Osteoblast (primary cell): ENCODE measurements at regions not wholly inside any gene's neighbourhood (a gene's known extent, or its start where the extent isn't known, plus 50 kb on each side); places are given as distances from the start of the nearest gene placed in this dataset.

Source experiments
- DNase-seq: peaks from one replicate; pipeline ENCODE4 v3.0.0; 2011; ENCODE audit warnings: low spot score, mixed read lengths; ENCODE audit not compliant: insufficient read length; ENCODE audit errors: missing footprints
- H2AFZ ChIP-seq: 2 replicates; pipeline ENCODE4 v1.6.0; 2011; ENCODE audit warnings: mild to moderate bottlenecking, low read length
- H3K27ac ChIP-seq: 2 replicates; pipeline ENCODE4 v1.5.1; 2011; ENCODE audit warnings: mild to moderate bottlenecking, low read depth, low read length, moderate library complexity
- H3K27me3 ChIP-seq: 2 replicates; pipeline ENCODE4 v1.6.0; 2012; ENCODE audit warnings: mild to moderate bottlenecking, control low read depth, inconsistent platforms, low read length, moderate library complexity; ENCODE audit not compliant: insufficient read depth
- H3K36me3 ChIP-seq: 2 replicates; pipeline ENCODE4 v1.5.1; 2011; ENCODE audit warnings: mild to moderate bottlenecking, low read length, control low read depth, moderate library complexity; ENCODE audit not compliant: insufficient read depth
- H3K4me1 ChIP-seq: 2 replicates; pipeline ENCODE4 v1.5.1; 2011; ENCODE audit warnings: mild to moderate bottlenecking, low read length, control low read depth, moderate library complexity; ENCODE audit not compliant: insufficient read depth
- H3K4me2 ChIP-seq: 2 replicates; pipeline ENCODE4 v1.6.0; 2011; ENCODE audit warnings: mild to moderate bottlenecking, low read length; ENCODE audit not compliant: insufficient read depth
- H3K4me3 ChIP-seq: fragments of 200-600 bp; sonication (generic); 3 replicates; pipeline ENCODE4 v1.5.1; 2012; ENCODE audit warnings: mild to moderate bottlenecking, low read length, inconsistent platforms; ENCODE audit not compliant: insufficient read depth
- H3K79me2 ChIP-seq: 2 replicates; pipeline ENCODE4 v1.6.0; 2012; ENCODE audit warnings: mild to moderate bottlenecking, low read length, control low read depth, inconsistent platforms; ENCODE audit not compliant: insufficient read depth
- H3K9me3 ChIP-seq: 2 replicates; pipeline ENCODE4 v1.5.1; 2011; ENCODE audit warnings: low read depth, low read length, control low read depth
- H4K20me1 ChIP-seq: 2 replicates; pipeline ENCODE4 v1.6.0; 2012; ENCODE audit warnings: mild to moderate bottlenecking, low read length, control low read depth; ENCODE audit not compliant: insufficient read depth
- CTCF ChIP-seq: IDR thresholded peaks from 2 replicates; pipeline ENCODE4 v1.5.1; 2011; ENCODE audit warnings: mild to moderate bottlenecking, low read depth, low read length, moderate library complexity; ENCODE audit errors: extremely low read depth

GRCh38 chr14:84298663-84299195 lies 1231.2 kb upstream of the FLRT2 start:
- no peak for TF ChIP-seq CTCF
- H3K36me3 ChIP-seq = no peaks in the 10 kb centered on the region
- H3K27ac ChIP-seq = no peak overlapping the region
- DNase-seq = no peak
- no peaks in the 10 kb centered on the region for H3K79me2 ChIP-seq
- no peaks in the 10 kb centered on the region for H4K20me1 ChIP-seq
- H3K4me1 ChIP-seq = no peaks in the 10 kb centered on the region
- no peaks in the 10 kb centered on the region for H3K27me3 ChIP-seq
- no peak overlapping the region for H3K4me2 ChIP-seq
- H3K4me3 ChIP-seq = no peak overlapping the region
- H3K9me3 ChIP-seq = no peaks in the 10 kb centered on the region
- no peak overlapping the region for H2AFZ ChIP-seq

- Histone ChIP-seq H3K27ac (no peak overlapping the region), H3K4me1 (no peaks in the 10 kb centered on the region), H3K36me3 (no peaks in the 10 kb centered on the region), H4K20me1 (no peaks in the 10 kb centered on the region), H3K27me3 (no peaks in the 10 kb centered on the region), H3K4me2 (no peak overlapping the region), H3K9me3 (no peaks in the 10 kb centered on the region), H3K79me2 (no peaks in the 10 kb centered on the region), H2AFZ (no peak overlapping the region), H3K4me3 (no peak overlapping the region)
- DNase-seq = no peak
- no peak for TF ChIP-seq CTCF
These were observed 1226.8 kb upstream of the FLRT2 start for GRCh38 chr14:84303140-84303539.

GRCh38 chr14:84312551-84312950 lies 1217.4 kb upstream of the FLRT2 start:
- TF ChIP-seq CTCF = no peak
- DNase-seq = no peak

GRCh38 chr14:84323450-84323849 lies 1206.5 kb upstream of the FLRT2 start:
- Histone ChIP-seq H3K4me3 (no peak overlapping the region), H3K79me2 (no peaks in the 10 kb centered on the region), H3K36me3 (no peaks in the 10 kb centered on the region), H3K4me2 (no peak overlapping the region), H3K4me1 (no peaks in the 10 kb centered on the region), H2AFZ (no peak overlapping the region), H3K27me3 (no peaks in the 10 kb centered on the region), H3K27ac (no peak overlapping the region), H3K9me3 (no peaks in the 10 kb centered on the region), H4K20me1 (no peaks in the 10 kb centered on the region)
- TF ChIP-seq CTCF = no peak
- no peak for DNase-seq

More at GRCh38 chr14:84312551-84312950, 1217.4 kb upstream of the FLRT2 start:
- Histone ChIP-seq H3K79me2 (no peaks in the 10 kb centered on the region), H3K4me2 (no peak overlapping the region), H3K36me3 (no peaks in the 10 kb centered on the region), H3K9me3 (peaks cover 2% of the 10 kb centered on the region), H4K20me1 (no peaks in the 10 kb centered on the region), H3K27ac (no peak overlapping the region), H3K4me1 (no peaks in the 10 kb centered on the region), H2AFZ (no peak overlapping the region), H3K4me3 (no peak overlapping the region), H3K27me3 (no peaks in the 10 kb centered on the region)
